Heart right ventricle (tissue), 16 donors: ENCODE measurements at regions not wholly inside any gene's neighbourhood (a gene's known extent, or its start where the extent isn't known, plus 50 kb on each side); places are given as distances from the start of the nearest gene placed in this dataset.

ENCODE experiments used
- ATAC-seq, 8 donors: fragments of 200-7000 bp; cut with Tn5 transposase; one replicate each; pipeline ENCODE4 v1.9.1; 2020; ENCODE audit warnings: mild to moderate bottlenecking in 8 of 8, moderate library complexity in 8 of 8, moderate number of reproducible peaks in 1 of 8
- DNase-seq, 2 donors: peaks; one replicate each; pipeline ENCODE4 v3.0.0-alpha.2; 2020
- H3K27ac ChIP-seq, 10 donors: fragments of 200-600 bp; sonication (generic) in 2 of 10; one replicate each; pipeline versions ENCODE4 v1.5.0 to v1.8.0; 2020 to 2022; ENCODE audit warnings: mild to moderate bottlenecking in 3 of 10
- H3K27me3 ChIP-seq, 7 donors: fragments of 200-600 bp; one replicate each; pipeline ENCODE4 v1.8.0; 2021 to 2022; ENCODE audit warnings: mild to moderate bottlenecking in 2 of 7
- H3K36me3 ChIP-seq, 9 donors: fragments of 200-600 bp; sonication (generic) in 1 of 9; one replicate each; pipeline versions ENCODE4 v1.5.0 to v1.8.0; 2020 to 2022; ENCODE audit warnings: mild to moderate bottlenecking in 2 of 9
- H3K4me1 ChIP-seq, 9 donors: fragments of 200-600 bp; sonication (generic) in 1 of 9; one replicate each; pipeline versions ENCODE4 v1.5.0 to v1.8.0; 2020 to 2022; ENCODE audit warnings: mild to moderate bottlenecking in 4 of 9
- H3K4me3 ChIP-seq, 10 donors: fragments of 200-600 bp; sonication (generic) in 2 of 10; one replicate each; pipeline versions ENCODE4 v1.5.0 to v1.8.0; 2020 to 2022; ENCODE audit warnings: mild to moderate bottlenecking in 7 of 10, moderate library complexity in 2 of 10
- H3K9me3 ChIP-seq, 11 donors: fragments of 200-600 bp in 10 of 11; sonication (generic) in 2 of 11; one replicate each; pipeline versions ENCODE4 v1.5.0 to v1.8.0; 2013 to 2022; ENCODE audit warnings: mild to moderate bottlenecking in 2 of 11, control low read depth in 1 of 11, moderate library complexity in 1 of 11
- CTCF ChIP-seq, 9 donors: fragments of 200-600 bp; sonication (generic) in 2 of 9; IDR thresholded peaks; one replicate each; pipeline versions ENCODE4 v1.5.0 to v1.8.0; 2021 to 2022; ENCODE audit warnings: antibody characterized with exemption in 9 of 9, mild to moderate bottlenecking in 5 of 9, moderate library complexity in 1 of 9
- WGBS, 2 donors: extraction: QIAGEN DNeasy Blood & Tissue Kit; methylation state at CpG; one replicate each; pipeline ENCODE4 v1.1.7; 2013; ENCODE audit warnings: inconsistent platforms in 1 of 2; 5-methylcytosine and 5-hydroxymethylcytosine counted together
- intact Hi-C, 10 donors: fragments of 100-400 bp; cut with DNase I; formaldehyde crosslinking; loops; one replicate each; pipeline versions ENCODE4 v1.11.1 to v1.14.2; 2022
- donor health status: Arrhythmogenic right ventricular cardiomyopathy.
- donor health status: ischemic (EF 13 %, LVEDD 7.1; RV severe dilation, severe dysfunction).
- donor health status: healthy with polysubstance abuse.
- donor health status: DM: no; HTN: yes; CAD: no.
- donor health status: DM: no; HTN: no; CAD: no.
- donor health status: ischemic (EF 25% LVEDD 6.9; RV normal size, moderate dysfunction).
- donor health status: ischemic (EF 25% LVEDD 5.7; RV mildly dilated, moderate dysfunction).
- donor health status: healthy.
- donor health status: DM: yes; HTN: yes; CAD: no.
- donor health status: Ischemic cardiomyopathy.
- donor health status: ischemic (EF 35%, LVEDD 5.7; RV mildly dilated, moderate dysfunction).
- donor health status: nonischemic (EF 11% LVEDD 7.7; RV severe dilation, severe dysfunction).
- donor health status: DM: yes; HTN: yes; CAD: no.
- donor health status: PGD.
- donor health status: ischemic (EF 29% LVEDD 5.4; RV normal size, mild dysfunction).
- donor health status: nonischemic (EF 23%, LVEDD 6.1; RV moderate dilation, normal function).

DNA sequence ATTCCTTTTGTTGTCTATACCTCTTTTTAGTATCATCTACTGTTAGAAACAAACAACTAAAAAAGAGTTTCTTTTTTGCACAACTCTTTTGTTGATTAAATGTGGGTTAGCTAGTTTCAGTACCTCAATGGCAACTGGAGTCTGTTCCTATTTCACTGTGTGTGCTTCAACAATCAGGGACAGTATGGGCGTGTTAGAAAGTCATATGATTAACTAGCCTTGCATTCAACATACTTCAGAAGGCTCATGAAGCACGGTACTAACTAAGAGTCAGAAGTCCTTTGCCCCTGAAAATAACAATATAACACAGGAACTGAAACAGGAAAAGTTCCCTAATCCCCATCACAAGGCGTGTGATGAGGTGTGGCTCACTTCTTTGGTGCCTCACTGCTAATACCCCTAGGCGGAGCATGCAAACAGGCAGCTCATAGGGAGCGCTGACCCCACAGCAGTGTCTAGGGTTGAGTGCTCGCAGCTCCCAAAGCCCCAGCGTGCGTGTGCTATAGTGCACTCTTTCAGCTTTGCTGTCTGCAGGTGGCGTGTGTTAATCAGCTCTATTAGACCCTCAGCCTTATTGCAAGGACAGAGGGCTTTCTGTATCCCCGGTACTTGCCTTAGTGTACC lies 203.1 kb upstream of the NDST3 start:
- Histone ChIP-seq H3K27me3 (no peaks in the 10 kb centered on the region), H3K36me3 (no peaks in the 10 kb centered on the region), H3K9me3 (peaks cover 0 to 6% (median 0%) of the 10 kb centered on the region in 11 donors), H3K4me1 (no peaks in the 10 kb centered on the region), H3K4me3 (no peak overlapping the region), H3K27ac (no peak overlapping the region)
- DNase-seq (no peak), ATAC-seq (no peak)
- WGBS, 2 donors, result 76 to 84% methylated on average over 10 of the region's 10 CpGs
- intact Hi-C loops, result no loop called here
- no peak for TF ChIP-seq CTCF (IDR thresholded peaks at IDR 0.05)

GRCh38 chr4:117835566-117835965 lies 198.7 kb upstream of the NDST3 start:
- 94 to 97% methylated on average over 10 of the region's 10 CpGs for WGBS, 2 donors
- TF ChIP-seq CTCF (IDR thresholded peaks at IDR 0.05), result no peak
- H3K4me3 ChIP-seq, result no peak overlapping the region
- no peaks in the 10 kb centered on the region for H3K36me3 ChIP-seq
- H3K9me3 ChIP-seq, result peaks cover 0 to 6% (median 0%) of the 10 kb centered on the region in 11 donors
- no peak for DNase-seq
- intact Hi-C loops, result no loop called here
- no peaks in the 10 kb centered on the region for H3K27me3 ChIP-seq
- no peak overlapping the region for H3K27ac ChIP-seq
- no peak for ATAC-seq
- no peaks in the 10 kb centered on the region for H3K4me1 ChIP-seq

- H3K36me3 ChIP-seq, result no peaks in the 10 kb centered on the region
- no peak overlapping the region for H3K27ac ChIP-seq
- DNase-seq (no peak), ATAC-seq (no peak)
- TF ChIP-seq CTCF (IDR thresholded peaks at IDR 0.05), result no peak
- H3K9me3 ChIP-seq, result peaks cover 0 to 3% (median 0%) of the 10 kb centered on the region in 11 donors
- no peaks in the 10 kb centered on the region for H3K4me1 ChIP-seq
- intact Hi-C loops, result no loop called here
- H3K4me3 ChIP-seq, result no peak overlapping the region
- WGBS, 2 donors, result 87 to 91% methylated on average over 1 of the region's 1 CpG
- H3K27me3 ChIP-seq, result no peaks in the 10 kb centered on the region
These were observed 189.7 kb upstream of the NDST3 start for GRCh38 chr4:117844594-117844993.

GRCh38 chr4:117845270-117845669 lies 189.0 kb upstream of the NDST3 start:
- no peaks in the 10 kb centered on the region for H3K36me3 ChIP-seq
- WGBS, 2 donors, result 89 to 91% methylated on average over 1 of the region's 1 CpG
- no peak overlapping the region for H3K4me3 ChIP-seq
- TF ChIP-seq CTCF (IDR thresholded peaks at IDR 0.05), result no peak
- ATAC-seq (no peak), DNase-seq (no peak)
- H3K4me1 ChIP-seq, result no peaks in the 10 kb centered on the region
- no peaks in the 10 kb centered on the region for H3K27me3 ChIP-seq
- H3K27ac ChIP-seq, result no peak overlapping the region
- H3K9me3 ChIP-seq, result peaks cover 0 to 9% (median 0%) of the 10 kb centered on the region in 11 donors
- intact Hi-C loops, result no loop called here
